NOMO-1 treated with DMSO at 0.1 percent for 48 hours (cell line): ENCODE measurements at regions not wholly inside any gene's neighbourhood (a gene's known extent, or its start where the extent isn't known, plus 50 kb on each side); places are given as distances from the start of the nearest gene placed in this dataset.

Source experiments
- DNase-seq: peaks from one replicate; lab custom pipeline; 2025; ENCODE audit not compliant: unreplicated experiment; lab: John Stamatoyannopoulos, UW

GRCh38 chr20:48102931-48103660 is 317.8 kb upstream of the SULF2 start:
- no peak for DNase-seq

DNA sequence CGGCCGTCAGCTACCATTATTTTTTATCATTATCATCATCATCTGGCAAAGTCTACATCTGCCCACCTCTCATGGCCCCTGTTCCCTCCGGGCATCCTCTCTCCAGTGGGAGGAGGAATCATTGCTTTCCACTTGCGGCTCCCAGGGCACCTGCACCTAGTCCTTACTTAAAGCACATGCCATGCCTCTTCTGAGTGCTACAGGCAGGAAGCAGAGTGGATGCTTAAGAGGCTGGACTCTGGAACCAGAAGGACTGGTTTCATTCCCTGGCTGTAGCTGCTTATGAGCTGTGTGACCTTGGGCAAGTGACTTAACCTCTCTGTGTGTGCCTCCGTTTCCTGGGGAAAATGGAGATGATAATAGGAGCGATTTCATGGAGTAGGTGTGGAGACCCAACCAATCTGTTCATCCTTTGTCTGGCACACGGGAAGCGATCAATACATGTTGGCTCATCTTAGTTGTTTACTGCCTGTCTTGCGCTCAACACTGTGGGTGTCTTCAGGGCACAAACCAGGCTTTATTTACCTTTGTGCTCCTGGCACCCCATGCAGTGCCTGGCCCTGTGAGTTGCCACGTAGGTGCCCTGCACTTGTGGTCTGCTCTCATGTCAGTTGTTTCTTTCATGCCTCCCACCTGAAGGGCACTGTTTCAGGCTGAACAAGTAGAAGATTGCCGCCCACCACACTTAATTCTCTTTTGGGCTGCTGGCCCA is 317.0 kb upstream of the SULF2 start:
- DNase-seq: no peak

GRCh38 chr20:48100483-48100882 is 315.2 kb upstream of the SULF2 start:
- DNase-seq: no peak

DNA sequence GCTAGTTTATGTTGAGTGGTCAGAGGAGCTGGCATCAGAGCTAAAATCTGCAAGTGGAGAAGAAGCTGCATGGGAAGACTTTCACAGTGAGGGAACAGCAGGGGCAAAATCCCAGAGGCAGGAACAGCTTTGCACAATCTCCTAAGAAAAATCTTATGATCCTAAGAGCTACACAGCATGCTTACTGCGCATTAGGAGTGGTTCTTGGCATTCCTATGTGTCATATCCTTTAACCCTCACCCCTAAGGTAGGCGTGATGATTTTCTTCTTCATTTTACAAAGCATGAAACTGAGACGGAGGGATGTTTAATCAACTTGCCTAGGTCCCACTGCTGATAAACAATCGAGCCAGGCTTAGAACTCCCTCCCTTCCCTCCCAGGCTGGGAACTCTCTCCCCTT is 313.6 kb upstream of the SULF2 start:
- DNase-seq: no peak

DNA sequence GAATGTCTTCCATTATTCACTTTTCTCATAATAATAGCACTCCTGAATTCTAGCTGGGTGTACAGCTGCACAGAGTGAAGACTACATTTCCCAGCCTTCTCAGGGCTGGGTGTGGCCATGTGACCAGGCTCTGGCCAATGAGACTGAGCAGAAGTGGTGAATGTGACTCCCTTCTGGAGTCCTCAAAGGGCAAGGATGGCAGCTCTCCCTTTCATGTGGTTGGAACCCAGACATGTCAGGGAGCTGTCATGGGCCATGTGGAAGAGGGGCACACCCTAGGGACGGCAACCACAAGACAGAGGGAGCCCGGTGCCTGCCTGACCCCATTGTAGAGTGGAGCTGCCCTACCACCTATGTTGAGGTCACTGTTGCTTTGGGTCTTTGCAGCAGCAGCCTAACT is 312.8 kb upstream of the SULF2 start:
- no peak for DNase-seq

DNA sequence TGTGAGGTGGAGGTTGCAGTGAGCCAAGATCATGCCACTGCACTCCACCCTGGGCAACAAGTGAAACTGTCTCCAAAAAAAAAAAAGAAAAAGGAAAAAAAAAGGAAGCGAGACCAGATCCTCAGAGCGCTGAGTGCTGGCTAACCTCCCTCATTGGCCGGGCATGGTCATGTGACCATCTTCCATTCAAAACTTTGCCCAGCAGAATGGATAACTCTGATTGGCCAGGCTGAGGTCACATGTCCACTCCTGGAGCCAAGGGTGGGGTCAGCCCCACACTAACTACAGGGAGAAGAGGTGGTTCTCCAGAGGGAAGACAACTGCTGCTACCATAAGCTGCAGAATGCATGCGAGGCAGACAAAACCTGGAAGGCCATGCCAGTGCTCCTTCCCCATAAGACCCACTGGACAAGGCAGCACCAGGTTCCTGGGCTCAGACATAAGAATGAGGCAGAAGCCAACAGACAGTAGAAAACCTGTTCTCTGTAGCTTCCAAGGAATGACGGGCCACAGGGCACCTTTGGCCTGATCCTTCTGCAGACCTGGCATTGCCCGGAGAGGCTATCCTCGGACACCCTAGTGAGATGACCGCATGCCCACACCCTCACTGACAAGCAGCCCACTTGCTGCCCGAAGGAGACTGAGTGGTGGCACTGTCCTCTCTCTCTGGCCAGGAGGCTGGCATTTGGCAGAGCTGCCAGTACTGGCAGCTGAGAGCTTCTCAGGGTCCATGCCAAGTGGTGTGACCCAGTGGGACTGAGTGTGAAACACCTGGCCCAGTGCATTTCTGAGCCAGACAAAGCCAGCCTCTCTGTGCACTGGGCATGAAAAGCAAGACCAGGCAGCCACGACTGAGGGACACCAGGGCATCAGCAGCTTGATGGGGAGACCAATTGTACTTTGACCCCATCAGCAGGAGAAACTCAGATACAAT is 311.9 kb upstream of the SULF2 start:
- peak; percentile 27 for DNase-seq

GRCh38 chr20:48096212-48096875 is 311.1 kb upstream of the SULF2 start:
- DNase-seq: no peak

DNA sequence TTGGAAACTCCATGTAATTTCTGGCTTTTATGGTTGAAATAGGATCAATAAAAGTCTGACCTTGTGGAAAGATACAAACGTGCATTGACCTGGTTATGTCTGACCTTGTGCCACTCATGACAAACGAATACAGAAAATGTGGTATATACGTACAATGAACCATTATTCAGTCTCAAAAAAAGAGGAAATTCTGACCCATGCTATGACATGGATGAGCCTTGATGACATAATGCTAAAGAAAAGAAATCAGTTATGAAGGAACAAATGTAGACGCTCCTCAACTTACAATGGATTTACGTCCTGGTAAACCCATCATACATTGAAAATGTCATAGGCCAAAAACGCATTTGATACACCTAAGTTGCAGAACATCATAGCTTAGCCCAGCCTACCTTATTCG is 309.7 kb upstream of the SULF2 start:
- DNase-seq: no peak

DNA sequence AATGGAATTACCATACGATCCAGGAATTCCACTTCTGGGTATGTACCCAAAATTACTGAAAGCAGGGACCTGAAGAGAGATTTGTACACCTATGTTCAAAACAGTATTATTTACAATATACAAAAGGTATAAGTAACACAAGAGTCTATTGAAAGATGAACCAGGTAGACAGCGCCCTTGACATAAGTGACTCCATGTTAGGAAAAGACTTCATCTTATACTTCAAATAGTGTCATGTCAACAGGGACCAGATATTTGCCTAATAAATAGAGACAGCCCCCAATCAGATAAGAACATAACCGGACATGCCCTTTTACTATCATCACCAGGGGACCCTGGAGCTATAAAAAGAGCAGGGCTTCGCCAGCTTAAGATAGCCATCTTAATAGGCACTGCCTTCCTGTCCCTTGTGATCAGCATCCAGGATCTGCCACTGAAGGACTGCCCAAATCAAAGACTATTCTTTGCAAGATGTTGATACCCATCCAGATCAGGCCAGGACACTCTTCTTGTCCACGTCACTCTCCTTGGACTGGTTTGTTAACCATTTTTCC is 309.0 kb upstream of the SULF2 start:
- DNase-seq: no peak

DNA sequence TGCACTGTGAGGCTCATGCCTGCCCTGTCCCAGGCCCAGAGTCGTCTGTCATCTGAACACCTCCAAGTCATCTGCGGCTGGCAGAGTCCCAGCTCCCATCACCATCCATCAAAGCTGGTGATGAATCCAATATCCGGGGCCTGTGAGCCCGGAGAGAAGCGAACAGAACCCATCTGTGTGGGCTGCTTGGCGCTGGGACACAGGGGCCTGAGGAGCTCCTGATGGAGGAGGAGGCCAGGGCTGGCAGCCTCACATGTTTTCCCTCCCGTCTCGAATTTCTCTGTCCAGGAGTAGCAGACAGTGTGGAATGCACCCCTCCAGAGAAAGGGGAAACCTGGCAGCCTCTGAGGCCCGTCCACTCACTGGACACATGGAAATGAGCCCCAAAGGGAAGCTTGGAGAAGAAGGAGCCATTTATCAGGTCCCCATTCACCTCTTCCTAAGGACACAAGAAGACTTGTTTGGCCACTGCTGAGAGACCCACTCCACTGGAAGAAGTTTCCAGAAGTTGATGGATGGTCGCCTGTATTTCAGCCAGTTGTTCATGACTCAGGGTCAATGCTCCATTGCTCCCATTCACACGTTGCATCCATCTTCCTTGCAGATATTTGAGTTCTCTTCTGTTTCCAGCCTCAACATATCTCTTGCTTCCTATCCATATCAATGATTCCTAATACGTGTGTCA is 307.5 kb upstream of the SULF2 start:
- DNase-seq: no peak

GRCh38 chr20:48090784-48091183 is 305.5 kb upstream of the SULF2 start:
- no peak for DNase-seq

- DNase-seq: no peak
Observed at GRCh38 chr20:48090314-48090713, 305.0 kb upstream of the SULF2 start.

- DNase-seq: no peak
Observed at GRCh38 chr20:48080583-48080982, 295.3 kb upstream of the SULF2 start.

DNA sequence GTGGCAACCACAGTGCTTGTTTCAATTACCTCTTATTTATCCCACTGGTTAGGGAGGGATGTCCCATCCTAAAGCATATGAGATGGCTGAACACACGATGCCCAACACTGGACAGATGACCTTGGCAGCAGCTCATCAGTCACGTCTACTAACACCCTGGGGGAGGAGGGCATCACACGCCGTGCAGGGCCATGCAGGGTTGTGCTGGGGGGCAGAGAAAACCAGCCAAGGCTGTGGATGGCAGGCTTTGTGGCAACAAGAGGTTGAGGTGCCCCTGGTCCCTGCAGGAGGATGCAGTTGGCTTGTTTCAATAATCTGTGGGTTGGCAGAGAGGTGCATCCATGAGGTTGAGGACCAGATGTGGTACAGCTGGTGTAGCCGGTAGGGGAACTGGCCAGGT is 293.7 kb upstream of the SULF2 start:
- DNase-seq: no peak

GRCh38 chr20:48076747-48077146 is 291.5 kb upstream of the SULF2 start:
- no peak for DNase-seq

- DNase-seq: no peak
Observed at GRCh38 chr20:48076247-48076646, 291.0 kb upstream of the SULF2 start.

DNA sequence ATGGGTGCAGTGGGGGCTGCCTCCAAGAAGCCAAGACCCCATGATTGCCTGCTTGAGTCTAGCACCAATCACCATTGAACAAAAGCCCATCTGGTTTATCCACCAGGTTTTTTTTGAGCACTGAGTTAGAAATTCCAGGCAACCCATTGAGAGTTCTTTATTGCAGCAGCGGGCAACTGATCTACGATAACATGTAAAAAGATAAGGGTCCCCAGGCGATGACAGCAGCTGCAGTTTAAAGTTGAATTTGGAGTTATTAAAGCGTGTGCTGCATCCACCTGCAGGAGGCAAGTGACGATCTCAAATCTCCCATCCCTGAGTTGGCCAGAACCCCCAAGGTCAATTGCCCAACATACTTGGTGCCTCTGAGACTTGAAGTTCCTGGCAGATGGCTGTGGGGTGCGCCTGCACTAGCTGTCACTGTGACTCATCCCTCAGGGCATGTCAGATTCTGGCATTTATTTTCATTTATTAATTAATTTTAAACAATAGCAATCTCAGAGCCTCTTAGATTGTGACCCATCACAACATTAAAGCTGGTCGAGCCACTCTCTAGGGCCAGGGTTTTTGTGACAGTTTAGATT is 290.4 kb upstream of the SULF2 start:
- no peak for DNase-seq

GRCh38 chr20:48070991-48071652 is 285.8 kb upstream of the SULF2 start:
- no peak for DNase-seq

DNA sequence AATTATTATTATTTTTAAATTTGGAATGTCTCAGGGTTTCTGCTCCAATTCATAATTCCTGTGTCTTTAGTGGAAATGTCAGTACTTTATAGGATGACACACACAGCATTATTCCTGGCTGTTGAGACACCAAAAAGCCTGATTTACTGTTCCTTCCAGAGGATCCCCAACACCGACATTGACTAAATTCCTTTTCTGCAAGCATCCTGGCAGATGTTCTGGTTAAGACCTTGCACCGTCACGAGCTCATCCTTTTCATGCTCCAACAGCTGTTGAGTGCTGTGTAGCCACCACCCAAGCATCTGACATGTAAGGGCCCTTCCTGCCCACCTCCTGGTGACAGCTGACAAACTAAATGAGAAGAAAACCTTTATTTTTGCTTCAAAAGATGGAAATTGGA is 284.3 kb upstream of the SULF2 start:
- DNase-seq: no peak
